Spleen (tissue), 7 donors: ENCODE measurements at regions not wholly inside any gene's neighbourhood (a gene's known extent, or its start where the extent isn't known, plus 50 kb on each side); places are given as distances from the start of the nearest gene placed in this dataset.
"Not testable (repeated sequence)": the region's sequence is repeated elsewhere in the genome, so short reads cannot be mapped to it uniquely, and the experiment has no call there.

Experiments
- POLR2A ChIP-seq, 3 donors: fragments of 450-650 bp; IDR thresholded peaks; one replicate each; pipeline ENCODE4 v1.5.1; 2017; ENCODE audit warnings: antibody characterized with exemption in 3 of 3, mild to moderate bottlenecking in 1 of 3
- POLR2AphosphoS5 ChIP-seq, 3 donors: sonication (generic); formaldehyde crosslinking; IDR thresholded peaks; one replicate each; pipeline ENCODE4 v1.5.1; 2017; ENCODE audit warnings: antibody characterized with exemption in 3 of 3
- TF ChIP-seq, protein P1 (sequence below), 11 experiments: fragments of 200-600 bp in 7 of 11; fragments of 450-650 bp in 4 of 11; sonication (generic) in 4 of 11; IDR thresholded peaks in 8 of 11; conservative IDR thresholded peaks in 3 of 11; 1 replicate in 7 of 11; 2 replicates in 4 of 11; pipeline versions ENCODE4 v1.4.0 to v1.8.0; 2016 to 2021; ENCODE audit warnings: antibody characterized with exemption in 11 of 11, inconsistent platforms in 4 of 11, mild to moderate bottlenecking in 1 of 11
- donor health status: DM: no; HTN: no; CAD: no; lungs with moderate emphysema.
- donor health status: DM: no; HTN: no; CAD: no.
- donor health status: DM: no; HTN: no; CAD: no.

DNA sequence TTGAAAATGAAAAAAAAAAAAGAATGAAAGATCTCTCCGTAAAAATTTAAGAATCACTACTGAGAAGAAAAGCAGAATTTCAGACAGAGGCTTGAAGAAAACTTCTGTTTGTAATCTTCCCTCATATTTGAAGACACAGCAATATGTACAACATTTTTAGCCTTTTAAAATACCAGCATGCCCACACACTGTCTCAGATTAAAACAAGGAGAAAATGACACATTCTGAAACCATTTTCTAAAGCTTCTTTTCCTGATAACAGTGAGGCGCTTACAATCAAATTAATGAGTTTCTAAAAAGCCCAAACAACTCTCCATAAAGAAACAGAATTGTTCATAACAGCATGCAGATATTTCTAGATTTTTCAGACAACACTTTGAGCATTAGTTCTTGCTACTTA is 317.4 kb downstream of the BCL2L11 start:
- TF ChIP-seq, protein P1, sequence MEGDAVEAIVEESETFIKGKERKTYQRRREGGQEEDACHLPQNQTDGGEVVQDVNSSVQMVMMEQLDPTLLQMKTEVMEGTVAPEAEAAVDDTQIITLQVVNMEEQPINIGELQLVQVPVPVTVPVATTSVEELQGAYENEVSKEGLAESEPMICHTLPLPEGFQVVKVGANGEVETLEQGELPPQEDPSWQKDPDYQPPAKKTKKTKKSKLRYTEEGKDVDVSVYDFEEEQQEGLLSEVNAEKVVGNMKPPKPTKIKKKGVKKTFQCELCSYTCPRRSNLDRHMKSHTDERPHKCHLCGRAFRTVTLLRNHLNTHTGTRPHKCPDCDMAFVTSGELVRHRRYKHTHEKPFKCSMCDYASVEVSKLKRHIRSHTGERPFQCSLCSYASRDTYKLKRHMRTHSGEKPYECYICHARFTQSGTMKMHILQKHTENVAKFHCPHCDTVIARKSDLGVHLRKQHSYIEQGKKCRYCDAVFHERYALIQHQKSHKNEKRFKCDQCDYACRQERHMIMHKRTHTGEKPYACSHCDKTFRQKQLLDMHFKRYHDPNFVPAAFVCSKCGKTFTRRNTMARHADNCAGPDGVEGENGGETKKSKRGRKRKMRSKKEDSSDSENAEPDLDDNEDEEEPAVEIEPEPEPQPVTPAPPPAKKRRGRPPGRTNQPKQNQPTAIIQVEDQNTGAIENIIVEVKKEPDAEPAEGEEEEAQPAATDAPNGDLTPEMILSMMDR (IDR thresholded peaks at IDR 0.05 in 8 of 11, conservative IDR thresholded peaks at IDR 0.05 in 3 of 11) = not testable (repeated sequence)
- not testable (repeated sequence) for TF ChIP-seq POLR2A, POLR2AphosphoS5 (IDR thresholded peaks at IDR 0.05)
